Activated B cell treated with CpG ODN at 0.5 μM for 24 hours (primary cell): ENCODE measurements at regions not wholly inside any gene's neighbourhood (a gene's known extent, or its start where the extent isn't known, plus 50 kb on each side); places are given as distances from the start of the nearest gene placed in this dataset.

Experiments
- ATAC-seq: fragments of 200-7000 bp; cut with Tn5 transposase; one replicate; pipeline ENCODE4 v1.10.0; 2021; ENCODE audit warnings: low read depth, mild to moderate bottlenecking, moderate library complexity
- CTCF ChIA-PET: fragments of 350-600 bp; sonication (Branson Sonifier 250); formaldehyde crosslinking; loops from one replicate; lab custom pipeline; 2021; ENCODE audit warnings: antibody characterized with exemption; lab: Charles Lee
- POLR2A ChIA-PET: fragments of 350-600 bp; sonication (Branson Sonifier 250); formaldehyde crosslinking; loops from one replicate; lab custom pipeline; 2021; ENCODE audit warnings: antibody characterized with exemption; lab: Charles Lee
- DNase-seq: peaks from one replicate; pipeline ENCODE4 v3.0.0; 2022
- H3K27ac Mint-ChIP-seq: one replicate; pipeline ENCODE4 v1.8.0; 2020; ENCODE audit warnings: mixed read lengths
- H3K27me3 Mint-ChIP-seq: one replicate; pipeline ENCODE4 v1.8.0; 2021; ENCODE audit warnings: mixed read lengths
- H3K36me3 Mint-ChIP-seq: one replicate; pipeline ENCODE4 v1.8.0; 2021; ENCODE audit warnings: low read depth, mixed read lengths
- H3K4me1 Mint-ChIP-seq: one replicate; pipeline ENCODE4 v1.8.0; 2021; ENCODE audit warnings: mixed read lengths
- H3K4me3 Mint-ChIP-seq: one replicate; pipeline ENCODE4 v1.8.0; 2020; ENCODE audit warnings: mild to moderate bottlenecking, mixed read lengths
- H3K9me3 Mint-ChIP-seq: one replicate; pipeline ENCODE4 v1.8.0; 2020; ENCODE audit warnings: mixed read lengths
- CTCF ChIP-seq: fragments of 200-600 bp; IDR thresholded peaks from one replicate; pipeline ENCODE4 v1.8.0; 2022; ENCODE audit warnings: antibody characterized with exemption, mild to moderate bottlenecking
- intact Hi-C: fragments of 100-400 bp; cut with micrococcal nuclease; formaldehyde crosslinking; loops from one replicate; pipeline ENCODE4 v1.15.1; 2024

GRCh38 chr16:6297666-6298410, 1034.8 kb upstream of the RBFOX1 start:
- TF ChIP-seq CTCF: no peak
- DNase-seq: no peak
- Mint-ChIP-seq H3K9me3 (peaks cover 11% of the 10 kb centered on the region), H3K27ac (no peak overlapping the region), H3K4me1 (no peaks in the 10 kb centered on the region), H3K4me3 (no peak overlapping the region), H3K27me3 (no peaks in the 10 kb centered on the region), H3K36me3 (no peaks in the 10 kb centered on the region)
- intact Hi-C loops: no loop called here
- no peak for ATAC-seq
- ChIA-PET CTCF (no interaction called here), POLR2A (no interaction called here)

GRCh38 chr16:6286176-6286575, 1046.5 kb upstream of the RBFOX1 start:
- CTCF ChIA-PET: no interaction called here
- H3K4me1 Mint-ChIP-seq: no peaks in the 10 kb centered on the region
- H3K36me3 Mint-ChIP-seq: no peaks in the 10 kb centered on the region
- ATAC-seq (no peak), DNase-seq (no peak)
- H3K4me3 Mint-ChIP-seq: no peak overlapping the region
- peaks cover 8% of the 10 kb centered on the region for H3K9me3 Mint-ChIP-seq
- TF ChIP-seq CTCF: no peak
- no peak overlapping the region for H3K27ac Mint-ChIP-seq
- POLR2A ChIA-PET: no interaction called here
- intact Hi-C loops: no loop called here
- H3K27me3 Mint-ChIP-seq: no peaks in the 10 kb centered on the region

- ChIA-PET POLR2A (no interaction called here), CTCF (no interaction called here)
- Mint-ChIP-seq H3K4me1 (no peaks in the 10 kb centered on the region), H3K36me3 (no peaks in the 10 kb centered on the region), H3K4me3 (no peak overlapping the region), H3K9me3 (peaks cover 3% of the 10 kb centered on the region), H3K27me3 (no peaks in the 10 kb centered on the region), H3K27ac (no peak overlapping the region)
- intact Hi-C loops: no loop called here
- no peak for TF ChIP-seq CTCF
- ATAC-seq: no peak
- DNase-seq: no peak
Measured at GRCh38 chr16:6284731-6285130, 1047.9 kb upstream of the RBFOX1 start.

- TF ChIP-seq CTCF: no peak
- DNase-seq: no peak
- Mint-ChIP-seq H3K4me1 (no peaks in the 10 kb centered on the region), H3K36me3 (no peaks in the 10 kb centered on the region), H3K27ac (no peak overlapping the region), H3K9me3 (peaks cover 3% of the 10 kb centered on the region), H3K4me3 (no peak overlapping the region), H3K27me3 (no peaks in the 10 kb centered on the region)
- ChIA-PET CTCF (no interaction called here), POLR2A (no interaction called here)
- no peak for ATAC-seq
- intact Hi-C loops: no loop called here
Measured at GRCh38 chr16:6281994-6282393, 1050.7 kb upstream of the RBFOX1 start.

- no peak overlapping the region for H3K27ac Mint-ChIP-seq
- ATAC-seq (no peak), DNase-seq (no peak)
- H3K9me3 Mint-ChIP-seq: peaks cover 3% of the 10 kb centered on the region
- TF ChIP-seq CTCF: no peak
- ChIA-PET CTCF (no interaction called here), POLR2A (no interaction called here)
- intact Hi-C loops: no loop called here
- H3K4me3 Mint-ChIP-seq: no peak overlapping the region
- H3K4me1 Mint-ChIP-seq: no peaks in the 10 kb centered on the region
- H3K27me3 Mint-ChIP-seq: no peaks in the 10 kb centered on the region
- no peaks in the 10 kb centered on the region for H3K36me3 Mint-ChIP-seq
Measured at GRCh38 chr16:6281274-6281673, 1051.4 kb upstream of the RBFOX1 start.
